NCI-H82 treated with DMSO at 0.1 percent for 48 hours (cell line): ENCODE measurements at regions not wholly inside any gene's neighbourhood (a gene's known extent, or its start where the extent isn't known, plus 50 kb on each side); places are given as distances from the start of the nearest gene placed in this dataset.
"Not testable (repeated sequence)": the region's sequence is repeated elsewhere in the genome, so short reads cannot be mapped to it uniquely, and the experiment has no call there.

Experiments used
- DNase-seq: peaks from one replicate; lab custom pipeline; 2025; ENCODE audit not compliant: unreplicated experiment; lab: John Stamatoyannopoulos, UW

GRCh38 chr3:82128271-82128670 is 366.8 kb upstream of the GBE1 start:
- no peak for DNase-seq

GRCh38 chr3:82122554-82123345 is 361.3 kb upstream of the GBE1 start:
- no peak for DNase-seq

- DNase-seq, result no peak
These were observed 353.1 kb upstream of the GBE1 start for GRCh38 chr3:82114589-82114988.

- not testable (repeated sequence) for DNase-seq
These were observed 349.3 kb upstream of the GBE1 start for GRCh38 chr3:82110721-82111120.

- no peak for DNase-seq
These were observed 341.8 kb upstream of the GBE1 start for GRCh38 chr3:82103241-82103640.

- DNase-seq, result no peak
These were observed 338.9 kb upstream of the GBE1 start for GRCh38 chr3:82100378-82100777.

GRCh38 chr3:82093641-82094040 is 332.2 kb upstream of the GBE1 start:
- no peak for DNase-seq

- DNase-seq, result no peak
These were observed 327.3 kb upstream of the GBE1 start for GRCh38 chr3:82088749-82089148.

- no peak for DNase-seq
These were observed 326.5 kb upstream of the GBE1 start for GRCh38 chr3:82087958-82088357.

GRCh38 chr3:82085851-82086475 is 324.5 kb upstream of the GBE1 start:
- DNase-seq, result no peak

GRCh38 chr3:82085356-82085755 is 323.9 kb upstream of the GBE1 start:
- no peak for DNase-seq

- no peak for DNase-seq
These were observed 323.4 kb upstream of the GBE1 start for GRCh38 chr3:82084824-82085223.

GRCh38 chr3:82082796-82083195 is 321.4 kb upstream of the GBE1 start:
- DNase-seq, result no peak

GRCh38 chr3:82081351-82081750 is 319.9 kb upstream of the GBE1 start:
- DNase-seq, result no peak

GRCh38 chr3:82080792-82081191 is 319.3 kb upstream of the GBE1 start:
- no peak for DNase-seq

- no peak for DNase-seq
These were observed 318.8 kb upstream of the GBE1 start for GRCh38 chr3:82080261-82080660.

GRCh38 chr3:82079335-82079890 is 318.0 kb upstream of the GBE1 start:
- DNase-seq, result no peak

- DNase-seq, result no peak
These were observed 316.8 kb upstream of the GBE1 start for GRCh38 chr3:82078246-82078645.

- DNase-seq, result no peak
These were observed 306.0 kb upstream of the GBE1 start for GRCh38 chr3:82067420-82067819.

GRCh38 chr3:82058809-82059208 is 297.4 kb upstream of the GBE1 start:
- DNase-seq, result no peak

- no peak for DNase-seq
These were observed 294.3 kb upstream of the GBE1 start for GRCh38 chr3:82055792-82056191.

- DNase-seq, result no peak
These were observed 293.4 kb upstream of the GBE1 start for GRCh38 chr3:82054849-82055248.
